ENCODE measurements at regions not wholly inside any gene's neighbourhood (a gene's known extent, or its start where the extent isn't known, plus 50 kb on each side); places are given as distances from the start of the nearest gene placed in this dataset.

DNA sequence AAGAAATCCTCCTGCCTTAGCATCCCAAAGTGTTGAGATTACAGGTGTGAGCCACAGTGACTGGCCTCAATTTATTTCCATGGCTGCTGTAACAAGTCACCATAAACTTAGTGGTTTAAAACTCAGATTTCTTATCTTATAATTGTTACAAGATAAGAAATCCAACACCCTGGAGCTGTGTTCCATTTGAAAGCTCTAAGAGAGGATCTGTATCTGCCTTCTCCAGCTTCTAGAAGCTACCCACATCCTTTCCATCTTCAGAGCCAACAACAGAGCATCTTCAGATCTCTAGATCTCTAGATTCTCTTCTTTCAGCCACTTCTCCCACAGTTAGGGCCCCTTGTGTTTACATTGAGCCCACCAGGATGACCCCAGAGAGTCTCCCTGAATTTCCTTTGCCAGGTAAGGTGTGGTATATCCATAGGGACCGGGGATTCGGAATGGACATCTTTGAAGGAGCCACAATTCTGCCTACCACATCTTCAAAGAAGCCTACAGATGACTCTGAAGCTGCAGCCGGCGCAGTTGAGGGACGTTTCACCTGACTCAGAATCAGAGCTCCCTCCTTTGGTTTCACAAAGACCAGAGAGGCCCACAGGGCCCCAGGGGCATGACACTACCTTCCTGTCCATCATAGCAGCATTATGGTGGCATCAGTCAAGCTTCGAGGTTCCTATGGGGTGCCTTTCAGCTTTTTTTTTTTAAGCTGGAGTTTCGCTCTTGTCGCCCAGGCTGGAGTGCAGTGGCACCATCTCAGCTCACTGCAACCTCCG, 87.0 kb upstream of the IGF1R start:
- TF ChIP-seq HNRNPLL (IDR thresholded peaks at IDR 0.05; ENCODE audit: low read depth, low read length, poor library complexity, severe bottlenecking), result no peak
- TF ChIP-seq, protein P1, sequence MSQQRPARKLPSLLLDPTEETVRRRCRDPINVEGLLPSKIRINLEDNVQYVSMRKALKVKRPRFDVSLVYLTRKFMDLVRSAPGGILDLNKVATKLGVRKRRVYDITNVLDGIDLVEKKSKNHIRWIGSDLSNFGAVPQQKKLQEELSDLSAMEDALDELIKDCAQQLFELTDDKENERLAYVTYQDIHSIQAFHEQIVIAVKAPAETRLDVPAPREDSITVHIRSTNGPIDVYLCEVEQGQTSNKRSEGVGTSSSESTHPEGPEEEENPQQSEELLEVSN (IDR thresholded peaks at IDR 0.05; ENCODE audit: borderline replicate concordance in 1 of 2, extremely low read depth in 1 of 2, insufficient read depth in 1 of 2, insufficient read length in 1 of 2, low read depth in 1 of 2, low read length in 1 of 2, poor library complexity in 1 of 2, severe bottlenecking in 1 of 2), result no peak
